Heart left ventricle (tissue), 16 donors: ENCODE measurements at regions not wholly inside any gene's neighbourhood (a gene's known extent, or its start where the extent isn't known, plus 50 kb on each side); places are given as distances from the start of the nearest gene placed in this dataset.

Experiments used
- ATAC-seq, 4 donors: fragments of 200-7000 bp; cut with Tn5 transposase; one replicate each; pipeline ENCODE4 v1.9.1; 2020 to 2022; ENCODE audit warnings: moderate library complexity in 4 of 4, mild to moderate bottlenecking in 3 of 4, moderate number of reproducible peaks in 1 of 4
- DNase-seq, 5 donors: peaks; one replicate each; pipeline ENCODE4 v3.0.0-alpha.2; 2020
- H3K27ac ChIP-seq, 12 donors: fragments of 200-600 bp; sonication (generic) in 4 of 12; one replicate each; pipeline versions ENCODE4 v1.5.0 to v1.8.0; 2016 to 2022; ENCODE audit warnings: mild to moderate bottlenecking in 2 of 12
- H3K27me3 ChIP-seq, 9 donors: fragments of 200-600 bp; sonication (generic) in 2 of 9; one replicate each; pipeline versions ENCODE4 v1.5.1 to v1.8.0; 2016 to 2022; ENCODE audit warnings: mild to moderate bottlenecking in 3 of 9
- H3K36me3 ChIP-seq, 9 donors: fragments of 200-600 bp; sonication (generic) in 2 of 9; one replicate each; pipeline versions ENCODE4 v1.5.0 to v1.8.0; 2018 to 2022; ENCODE audit warnings: mild to moderate bottlenecking in 2 of 9
- H3K4me1 ChIP-seq, 12 donors: fragments of 200-600 bp; sonication (generic) in 4 of 12; one replicate each; pipeline versions ENCODE4 v1.5.0 to v1.8.0; 2016 to 2022; ENCODE audit warnings: mild to moderate bottlenecking in 3 of 12
- H3K4me3 ChIP-seq, 12 donors: fragments of 200-600 bp; sonication (generic) in 4 of 12; one replicate each; pipeline versions ENCODE4 v1.5.0 to v1.8.0; 2017 to 2022; ENCODE audit warnings: mild to moderate bottlenecking in 9 of 12, moderate library complexity in 4 of 12
- H3K9me3 ChIP-seq, 12 donors: fragments of 200-600 bp; sonication (generic) in 4 of 12; one replicate each; pipeline versions ENCODE4 v1.5.0 to v1.8.0; 2016 to 2022; ENCODE audit warnings: mild to moderate bottlenecking in 1 of 12
- POLR2A ChIP-seq, 2 donors: fragments of 450-650 bp; IDR thresholded peaks; one replicate each; pipeline ENCODE4 v1.6.1; 2017; ENCODE audit warnings: antibody characterized with exemption in 2 of 2, mild to moderate bottlenecking in 2 of 2, moderate library complexity in 2 of 2
- WGBS, 4 donors: extraction: QIAGEN DNeasy Blood & Tissue Kit in 2 of 4; methylation state at CpG; one replicate each; pipeline versions ENCODE4 v1.1.5 to v1.1.7; 2013 to 2018; 5-methylcytosine and 5-hydroxymethylcytosine counted together
- intact Hi-C, 10 donors: fragments of 100-400 bp; cut with DNase I; formaldehyde crosslinking; loops; one replicate each; pipeline versions ENCODE4 v1.11.1 to v1.14.2; 2022
- TF ChIP-seq, protein P1 (sequence below), 12 donors: fragments of 200-600 bp; sonication (generic) in 4 of 12; IDR thresholded peaks; one replicate each; pipeline versions ENCODE4 v1.5.0 to v1.8.0; 2018 to 2022; ENCODE audit warnings: antibody characterized with exemption in 12 of 12, mild to moderate bottlenecking in 5 of 12
- donor health status: ischemic (EF 13 %, LVEDD 7.1; RV severe dilation, severe dysfunction).
- donor health status: healthy with polysubstance abuse.
- donor health status: DM: no; HTN: yes; CAD: no.
- donor health status: DM: no; HTN: no; CAD: no.
- donor health status: ischemic (EF 25% LVEDD 6.9; RV normal size, moderate dysfunction).
- donor health status: ischemic (EF 25% LVEDD 5.7; RV mildly dilated, moderate dysfunction).
- donor health status: healthy.
- donor health status: DM: yes; HTN: yes; CAD: no.
- donor health status: ischemic (EF 35%, LVEDD 5.7; RV mildly dilated, moderate dysfunction).
- donor health status: nonischemic (EF 11% LVEDD 7.7; RV severe dilation, severe dysfunction).
- donor health status: DM: yes; HTN: yes; CAD: no.
- donor health status: PGD.
- donor health status: ischemic (EF 29% LVEDD 5.4; RV normal size, mild dysfunction).
- donor health status: nonischemic (EF 23%, LVEDD 6.1; RV moderate dilation, normal function).

DNA sequence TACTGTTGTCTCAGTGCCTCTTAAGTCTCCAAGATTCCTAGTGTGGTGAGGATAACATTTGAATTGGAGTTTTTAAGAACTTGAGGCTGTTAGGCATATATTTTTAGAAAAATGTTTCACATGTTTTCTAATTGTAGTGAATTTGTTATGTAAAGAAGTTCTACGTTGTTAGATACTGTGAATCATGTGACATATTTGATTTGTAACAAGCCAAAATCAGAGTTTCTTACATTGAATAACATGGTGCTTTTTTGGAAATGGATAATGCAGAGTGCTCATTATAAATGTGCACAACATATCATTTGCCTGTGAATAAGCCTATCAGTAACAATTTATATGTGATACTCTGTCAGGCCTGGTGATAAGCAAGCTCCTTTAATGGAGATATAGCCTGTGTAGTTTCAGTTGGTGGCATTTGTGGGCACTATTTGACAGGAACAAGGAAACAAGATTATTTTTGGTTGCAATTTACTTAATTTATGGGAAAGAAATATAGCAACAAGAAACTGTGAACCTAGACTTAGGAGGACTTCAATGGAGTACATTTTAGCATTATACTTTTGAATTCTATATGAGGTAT, 328.8 kb downstream of the ARPP21 start:
- Histone ChIP-seq H3K27me3 (no peaks in the 10 kb centered on the region), H3K4me1 (peaks cover 0 to 11% (median 0%) of the 10 kb centered on the region in 12 donors), H3K4me3 (no peak overlapping the region), H3K9me3 (no peaks in the 10 kb centered on the region), H3K36me3 (no peaks in the 10 kb centered on the region), H3K27ac (no peak overlapping the region)
- ATAC-seq (no peak), DNase-seq (no peak)
- intact Hi-C loops, result loop anchor here in 4 of 10 donors (5.0 to 10.0 kb wide), 3 partner anchors 734 to 899 kb away; no protein-coding TSS in a partner anchor
- TF ChIP-seq, protein P1, sequence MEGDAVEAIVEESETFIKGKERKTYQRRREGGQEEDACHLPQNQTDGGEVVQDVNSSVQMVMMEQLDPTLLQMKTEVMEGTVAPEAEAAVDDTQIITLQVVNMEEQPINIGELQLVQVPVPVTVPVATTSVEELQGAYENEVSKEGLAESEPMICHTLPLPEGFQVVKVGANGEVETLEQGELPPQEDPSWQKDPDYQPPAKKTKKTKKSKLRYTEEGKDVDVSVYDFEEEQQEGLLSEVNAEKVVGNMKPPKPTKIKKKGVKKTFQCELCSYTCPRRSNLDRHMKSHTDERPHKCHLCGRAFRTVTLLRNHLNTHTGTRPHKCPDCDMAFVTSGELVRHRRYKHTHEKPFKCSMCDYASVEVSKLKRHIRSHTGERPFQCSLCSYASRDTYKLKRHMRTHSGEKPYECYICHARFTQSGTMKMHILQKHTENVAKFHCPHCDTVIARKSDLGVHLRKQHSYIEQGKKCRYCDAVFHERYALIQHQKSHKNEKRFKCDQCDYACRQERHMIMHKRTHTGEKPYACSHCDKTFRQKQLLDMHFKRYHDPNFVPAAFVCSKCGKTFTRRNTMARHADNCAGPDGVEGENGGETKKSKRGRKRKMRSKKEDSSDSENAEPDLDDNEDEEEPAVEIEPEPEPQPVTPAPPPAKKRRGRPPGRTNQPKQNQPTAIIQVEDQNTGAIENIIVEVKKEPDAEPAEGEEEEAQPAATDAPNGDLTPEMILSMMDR (IDR thresholded peaks at IDR 0.05), result no peak
- TF ChIP-seq POLR2A (IDR thresholded peaks at IDR 0.05), result no peak
- WGBS, 4 donors, result 43 to 50% (median 46%) methylated on average over 1 of the region's 1 CpG

- no peak for TF ChIP-seq POLR2A (IDR thresholded peaks at IDR 0.05)
- TF ChIP-seq, protein P1 (IDR thresholded peaks at IDR 0.05), result no peak
- Histone ChIP-seq H3K9me3 (no peaks in the 10 kb centered on the region), H3K27ac (no peak overlapping the region), H3K36me3 (no peaks in the 10 kb centered on the region), H3K27me3 (no peaks in the 10 kb centered on the region), H3K4me1 (peaks cover 0 to 11% (median 0%) of the 10 kb centered on the region in 12 donors), H3K4me3 (peak overlapping the region in 6 of 12 donors; percentile 2 to 24 (median 13))
- intact Hi-C loops, result loop anchor here in 4 of 10 donors (5.0 to 10.0 kb wide), 3 partner anchors 733 to 898 kb away; no protein-coding TSS in a partner anchor
- 13 to 21% (median 18%) methylated on average over 3 of the region's 3 CpGs for WGBS, 4 donors
- DNase-seq (no peak), ATAC-seq (no peak)
These were observed 330.1 kb downstream of the ARPP21 start for GRCh38 chr3:35969406-35969805.

- H3K27ac ChIP-seq, result no peak overlapping the region
- 79 to 92% (median 87%) methylated on average over 2 of the region's 2 CpGs for WGBS, 4 donors
- TF ChIP-seq, protein P1 (IDR thresholded peaks at IDR 0.05), result no peak
- no peak for TF ChIP-seq POLR2A (IDR thresholded peaks at IDR 0.05)
- ATAC-seq (no peak), DNase-seq (no peak)
- intact Hi-C loops, result no loop called here
- H3K9me3 ChIP-seq, result no peaks in the 10 kb centered on the region
- H3K4me1 ChIP-seq, result peaks cover 0 to 11% (median 0%) of the 10 kb centered on the region in 12 donors
- no peak overlapping the region for H3K4me3 ChIP-seq
- no peaks in the 10 kb centered on the region for H3K27me3 ChIP-seq
- no peaks in the 10 kb centered on the region for H3K36me3 ChIP-seq
These were observed 331.5 kb downstream of the ARPP21 start for GRCh38 chr3:35970793-35971192.

DNA sequence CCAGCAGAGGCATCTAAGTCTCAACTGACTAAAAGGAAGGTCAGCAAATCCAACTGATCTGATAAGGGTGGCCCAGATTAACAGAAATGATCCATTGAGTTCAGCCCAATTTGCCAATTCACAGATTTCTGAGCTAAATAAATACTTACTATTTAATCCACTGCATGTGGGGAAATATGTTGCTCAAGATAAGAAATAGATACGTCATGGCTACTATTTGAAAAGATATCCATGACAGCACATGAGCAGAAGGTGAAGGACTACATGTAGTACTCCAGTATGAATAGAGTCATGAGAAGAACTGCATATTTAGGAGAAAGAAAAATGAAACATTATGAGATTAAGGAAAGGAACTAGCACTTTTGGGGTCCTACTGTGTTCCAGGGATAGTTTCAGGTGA, 332.4 kb downstream of the ARPP21 start:
- 84 to 94% (median 88%) methylated on average over 1 of the region's 1 CpG for WGBS, 4 donors

More for the DNA sequence above, 332.4 kb downstream of the ARPP21 start:
- Histone ChIP-seq H3K27me3 (no peaks in the 10 kb centered on the region), H3K4me3 (no peak overlapping the region), H3K36me3 (no peaks in the 10 kb centered on the region), H3K4me1 (peaks cover 0 to 11% (median 0%) of the 10 kb centered on the region in 12 donors), H3K9me3 (no peaks in the 10 kb centered on the region), H3K27ac (no peak overlapping the region)
- intact Hi-C loops, result no loop called here
- DNase-seq (no peak), ATAC-seq (no peak)
- TF ChIP-seq, protein P1 (IDR thresholded peaks at IDR 0.05), result no peak
- no peak for TF ChIP-seq POLR2A (IDR thresholded peaks at IDR 0.05)
